ENCODE measurements at regions not wholly inside any gene's neighbourhood (a gene's known extent, or its start where the extent isn't known, plus 50 kb on each side); places are given as distances from the start of the nearest gene placed in this dataset.

DNA sequence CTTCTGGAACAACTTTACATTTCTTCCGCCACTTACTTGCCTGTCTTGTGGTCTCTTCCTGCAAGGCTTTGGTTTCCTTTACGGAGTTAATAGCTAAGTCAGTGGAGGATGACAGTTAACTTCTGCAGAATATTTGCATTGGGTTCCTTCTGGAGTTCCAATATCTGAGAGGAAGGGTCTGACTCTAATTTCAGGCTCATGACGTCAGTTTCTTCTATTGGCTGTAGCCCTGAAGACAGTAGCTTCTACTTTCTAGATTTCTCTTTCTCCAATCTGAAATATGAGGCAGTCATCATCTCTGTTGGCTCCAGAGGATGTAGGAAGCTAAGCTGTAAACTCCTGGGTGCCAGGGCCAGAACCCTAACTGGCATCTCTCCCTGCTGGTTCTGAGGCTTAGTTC lies 76.7 kb downstream of the FRMPD3 start:
- Histone ChIP-seq H3K27me3 (replicated peaks; ENCODE audit: control insufficient read depth, insufficient read depth, low read length, poor library complexity, severe bottlenecking) (no peaks in the 10 kb centered on the region), H3K27ac (ENCODE audit: insufficient read depth, low read length, poor library complexity, severe bottlenecking) (no peak overlapping the region), H3K36me3 (ENCODE audit: control insufficient read depth, insufficient read depth, low read length) (no peaks in the 10 kb centered on the region), H3K9me3 (ENCODE audit: control insufficient read depth, low read length) (no peaks in the 10 kb centered on the region), H3K4me1 (ENCODE audit: control insufficient read depth, insufficient read depth, low read length, poor library complexity, severe bottlenecking) (no peaks in the 10 kb centered on the region), H3K4me3 (ENCODE audit: insufficient read depth, low read depth, low read length, poor library complexity, severe bottlenecking) (no peak overlapping the region)
- DNase-seq = no peak

DNA sequence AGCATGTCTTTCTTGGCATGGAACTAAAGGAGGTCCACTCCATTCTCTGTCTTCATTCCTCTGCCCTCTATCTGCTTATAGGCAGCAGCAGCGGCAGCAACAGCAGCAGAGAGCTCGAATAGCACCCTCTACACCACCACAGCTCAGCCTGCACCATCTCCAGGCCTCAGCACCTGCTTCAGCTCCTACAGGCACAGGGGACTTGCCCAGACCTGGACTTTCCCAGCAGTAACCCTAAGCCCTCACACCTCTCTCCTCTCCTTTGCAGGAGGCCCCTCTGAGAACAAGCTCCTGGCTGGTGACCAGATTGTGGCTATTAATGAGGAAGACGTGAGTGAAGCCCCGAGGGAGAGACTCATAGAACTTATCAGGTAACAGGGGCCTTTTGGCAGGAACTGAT lies 80.7 kb downstream of the FRMPD3 start:
- Histone ChIP-seq H3K36me3 (ENCODE audit: control insufficient read depth, insufficient read depth, low read length) (no peaks in the 10 kb centered on the region), H3K27me3 (replicated peaks; ENCODE audit: control insufficient read depth, insufficient read depth, low read length, poor library complexity, severe bottlenecking) (no peaks in the 10 kb centered on the region), H3K9me3 (ENCODE audit: control insufficient read depth, low read length) (no peaks in the 10 kb centered on the region), H3K27ac (ENCODE audit: insufficient read depth, low read length, poor library complexity, severe bottlenecking) (no peak overlapping the region), H3K4me3 (ENCODE audit: insufficient read depth, low read depth, low read length, poor library complexity, severe bottlenecking) (no peak overlapping the region), H3K4me1 (ENCODE audit: control insufficient read depth, insufficient read depth, low read length, poor library complexity, severe bottlenecking) (no peaks in the 10 kb centered on the region)
- DNase-seq = no peak

DNA sequence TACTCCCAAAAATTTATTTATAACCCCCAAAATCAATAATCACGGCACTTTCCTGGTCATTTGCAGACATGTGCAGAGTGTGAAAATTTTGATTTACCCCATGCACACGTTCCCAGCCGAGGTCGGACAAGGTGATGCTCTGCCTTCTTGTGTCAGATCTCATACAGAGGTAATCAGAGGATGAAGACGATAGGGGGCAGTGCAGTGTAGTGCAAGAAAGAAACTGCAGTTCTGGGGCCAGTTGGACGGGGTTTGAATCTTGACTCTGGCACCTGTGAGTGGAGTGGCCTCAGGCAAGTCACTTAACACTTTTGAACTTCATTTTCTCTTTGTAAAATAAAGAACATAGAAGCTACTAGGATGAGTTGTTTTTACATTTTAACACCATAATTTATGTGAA lies 88.4 kb downstream of the FRMPD3 start:
- no peak overlapping the region for H3K4me3 ChIP-seq (ENCODE audit: insufficient read depth, low read depth, low read length, poor library complexity, severe bottlenecking)
- no peak overlapping the region for H3K27ac ChIP-seq (ENCODE audit: insufficient read depth, low read length, poor library complexity, severe bottlenecking)
- no peaks in the 10 kb centered on the region for H3K27me3 ChIP-seq (replicated peaks; ENCODE audit: control insufficient read depth, insufficient read depth, low read length, poor library complexity, severe bottlenecking)
- no peaks in the 10 kb centered on the region for H3K4me1 ChIP-seq (ENCODE audit: control insufficient read depth, insufficient read depth, low read length, poor library complexity, severe bottlenecking)
- peak in 1 of 3 donors; percentile 0 for DNase-seq
- no peaks in the 10 kb centered on the region for H3K9me3 ChIP-seq (ENCODE audit: control insufficient read depth, low read length)
- H3K36me3 ChIP-seq (ENCODE audit: control insufficient read depth, insufficient read depth, low read length) = no peaks in the 10 kb centered on the region

DNA sequence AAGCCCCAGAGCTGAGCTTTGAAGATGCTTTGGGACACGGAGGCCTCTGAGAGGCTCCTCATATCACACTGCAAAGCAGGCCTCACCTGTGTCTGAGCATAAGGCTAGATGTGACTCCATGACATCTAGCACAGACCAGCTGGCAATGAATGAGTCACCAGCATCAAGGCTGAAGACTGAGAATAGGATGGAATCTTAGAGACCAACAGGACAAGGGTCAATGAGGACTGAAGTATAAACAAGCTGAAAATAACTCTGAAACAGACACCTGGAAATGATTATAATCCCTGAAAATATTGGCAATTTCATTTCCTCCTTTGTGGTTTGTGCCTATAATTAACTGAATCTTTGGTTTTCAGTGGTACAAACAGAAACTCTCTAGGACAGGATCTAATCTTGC lies 87.1 kb upstream of the PRPS1 start:
- Histone ChIP-seq H3K4me3 (ENCODE audit: insufficient read depth, low read depth, low read length, poor library complexity, severe bottlenecking) (no peak overlapping the region), H3K27me3 (replicated peaks; ENCODE audit: control insufficient read depth, insufficient read depth, low read length, poor library complexity, severe bottlenecking) (no peaks in the 10 kb centered on the region), H3K4me1 (ENCODE audit: control insufficient read depth, insufficient read depth, low read length, poor library complexity, severe bottlenecking) (no peaks in the 10 kb centered on the region), H3K9me3 (ENCODE audit: control insufficient read depth, low read length) (no peaks in the 10 kb centered on the region), H3K36me3 (ENCODE audit: control insufficient read depth, insufficient read depth, low read length) (no peaks in the 10 kb centered on the region), H3K27ac (ENCODE audit: insufficient read depth, low read length, poor library complexity, severe bottlenecking) (no peak overlapping the region)
- DNase-seq = no peak

DNA sequence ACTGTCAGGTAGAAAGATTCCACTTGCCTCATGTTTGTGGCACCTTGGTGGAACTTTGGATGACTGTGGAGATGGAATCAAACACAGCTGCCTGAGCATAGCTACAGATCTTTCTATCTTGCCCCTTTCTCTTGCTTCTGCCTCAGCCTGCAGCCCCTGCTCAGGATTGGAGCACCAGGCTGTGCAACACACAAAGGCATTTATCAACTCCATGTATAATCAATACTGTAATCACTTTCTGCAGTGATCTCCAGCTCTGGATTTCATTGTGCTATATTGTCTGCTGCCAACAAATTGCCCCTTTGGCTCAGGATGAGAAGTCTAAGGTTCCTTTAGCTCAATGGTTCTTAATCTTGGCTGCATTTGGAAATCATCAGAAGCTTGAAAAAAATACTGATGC lies 86.3 kb upstream of the PRPS1 start:
- H3K36me3 ChIP-seq (ENCODE audit: control insufficient read depth, insufficient read depth, low read length) = no peaks in the 10 kb centered on the region
- H3K27ac ChIP-seq (ENCODE audit: insufficient read depth, low read length, poor library complexity, severe bottlenecking) = no peak overlapping the region
- H3K4me1 ChIP-seq (ENCODE audit: control insufficient read depth, insufficient read depth, low read length, poor library complexity, severe bottlenecking) = no peaks in the 10 kb centered on the region
- no peak for DNase-seq
- no peaks in the 10 kb centered on the region for H3K27me3 ChIP-seq (replicated peaks; ENCODE audit: control insufficient read depth, insufficient read depth, low read length, poor library complexity, severe bottlenecking)
- H3K9me3 ChIP-seq (ENCODE audit: control insufficient read depth, low read length) = no peaks in the 10 kb centered on the region
- H3K4me3 ChIP-seq (ENCODE audit: insufficient read depth, low read depth, low read length, poor library complexity, severe bottlenecking) = no peak overlapping the region

DNA sequence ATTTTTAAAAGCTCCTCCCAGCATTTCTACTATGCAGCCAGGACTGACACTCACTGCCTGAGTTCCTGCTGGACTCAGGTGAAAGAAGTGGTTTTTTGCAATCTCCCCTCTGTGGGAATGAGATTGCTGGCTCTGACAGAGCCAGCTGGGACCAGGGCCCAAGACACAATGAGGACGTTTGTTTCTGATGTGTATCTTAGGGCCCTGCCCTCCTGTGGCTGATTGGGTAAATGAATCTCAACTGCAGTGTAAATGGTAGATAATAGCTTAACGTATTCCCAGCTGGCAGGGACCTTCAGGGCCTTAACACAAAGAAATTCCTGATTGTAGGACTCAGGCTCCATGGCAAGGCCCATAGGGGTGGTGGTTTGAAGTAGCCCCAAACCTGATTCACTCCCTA lies 85.8 kb upstream of the PRPS1 start:
- no peak for DNase-seq
- Histone ChIP-seq H3K9me3 (ENCODE audit: control insufficient read depth, low read length) (no peaks in the 10 kb centered on the region), H3K4me3 (ENCODE audit: insufficient read depth, low read depth, low read length, poor library complexity, severe bottlenecking) (no peak overlapping the region), H3K27ac (ENCODE audit: insufficient read depth, low read length, poor library complexity, severe bottlenecking) (no peak overlapping the region), H3K4me1 (ENCODE audit: control insufficient read depth, insufficient read depth, low read length, poor library complexity, severe bottlenecking) (no peaks in the 10 kb centered on the region), H3K36me3 (ENCODE audit: control insufficient read depth, insufficient read depth, low read length) (no peaks in the 10 kb centered on the region), H3K27me3 (replicated peaks; ENCODE audit: control insufficient read depth, insufficient read depth, low read length, poor library complexity, severe bottlenecking) (no peaks in the 10 kb centered on the region)

DNA sequence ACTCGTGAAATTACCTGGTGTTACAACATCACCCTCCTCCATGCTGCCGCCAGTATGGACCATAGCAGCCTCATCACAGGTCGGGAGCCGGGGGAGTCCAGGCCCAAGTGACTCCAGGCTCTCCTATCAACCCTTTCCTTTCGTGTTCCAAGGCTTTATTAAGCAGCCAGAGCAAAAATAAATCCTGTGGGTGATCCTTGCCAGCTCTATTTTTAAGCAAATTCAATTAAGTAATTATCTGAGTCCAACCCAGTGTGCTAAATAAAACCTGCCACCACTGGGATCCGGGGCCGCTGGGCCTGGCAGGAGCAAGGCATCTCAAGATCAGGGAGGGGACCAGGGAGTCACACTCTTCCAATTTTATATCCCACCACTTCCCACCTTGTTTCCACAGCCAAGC lies 80.7 kb upstream of the PRPS1 start:
- Histone ChIP-seq H3K36me3 (ENCODE audit: control insufficient read depth, insufficient read depth, low read length) (no peaks in the 10 kb centered on the region), H3K27me3 (replicated peaks; ENCODE audit: control insufficient read depth, insufficient read depth, low read length, poor library complexity, severe bottlenecking) (no peaks in the 10 kb centered on the region), H3K9me3 (ENCODE audit: control insufficient read depth, low read length) (no peaks in the 10 kb centered on the region), H3K4me3 (ENCODE audit: insufficient read depth, low read depth, low read length, poor library complexity, severe bottlenecking) (no peak overlapping the region), H3K4me1 (ENCODE audit: control insufficient read depth, insufficient read depth, low read length, poor library complexity, severe bottlenecking) (peaks cover 3% of the 10 kb centered on the region), H3K27ac (ENCODE audit: insufficient read depth, low read length, poor library complexity, severe bottlenecking) (no peak overlapping the region)
- DNase-seq = no peak

DNA sequence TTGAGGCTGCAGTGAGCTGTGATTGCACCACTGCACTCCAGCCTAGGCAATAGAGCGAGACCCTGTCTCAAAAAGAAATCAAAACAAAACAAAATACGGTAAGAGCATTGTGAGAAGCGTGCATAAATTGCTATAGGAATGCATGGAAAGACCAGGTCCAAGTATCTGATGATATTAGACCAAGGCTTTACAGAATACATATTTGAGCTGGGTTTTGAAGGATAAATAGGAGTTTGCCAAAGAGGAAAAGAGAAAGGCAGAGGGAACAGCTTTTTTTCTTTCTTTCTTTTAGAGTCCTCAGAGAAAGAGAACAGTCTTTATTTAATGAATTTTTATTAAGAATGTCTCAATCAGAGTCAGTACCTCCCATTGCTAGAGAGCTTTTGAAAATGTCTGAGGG lies 79.5 kb upstream of the PRPS1 start:
- Histone ChIP-seq H3K4me1 (ENCODE audit: control insufficient read depth, insufficient read depth, low read length, poor library complexity, severe bottlenecking) (peaks cover 3% of the 10 kb centered on the region), H3K36me3 (ENCODE audit: control insufficient read depth, insufficient read depth, low read length) (no peaks in the 10 kb centered on the region), H3K27ac (ENCODE audit: insufficient read depth, low read length, poor library complexity, severe bottlenecking) (no peak overlapping the region), H3K9me3 (ENCODE audit: control insufficient read depth, low read length) (no peaks in the 10 kb centered on the region), H3K27me3 (replicated peaks; ENCODE audit: control insufficient read depth, insufficient read depth, low read length, poor library complexity, severe bottlenecking) (no peaks in the 10 kb centered on the region), H3K4me3 (ENCODE audit: insufficient read depth, low read depth, low read length, poor library complexity, severe bottlenecking) (no peak overlapping the region)
- DNase-seq = no peak

DNA sequence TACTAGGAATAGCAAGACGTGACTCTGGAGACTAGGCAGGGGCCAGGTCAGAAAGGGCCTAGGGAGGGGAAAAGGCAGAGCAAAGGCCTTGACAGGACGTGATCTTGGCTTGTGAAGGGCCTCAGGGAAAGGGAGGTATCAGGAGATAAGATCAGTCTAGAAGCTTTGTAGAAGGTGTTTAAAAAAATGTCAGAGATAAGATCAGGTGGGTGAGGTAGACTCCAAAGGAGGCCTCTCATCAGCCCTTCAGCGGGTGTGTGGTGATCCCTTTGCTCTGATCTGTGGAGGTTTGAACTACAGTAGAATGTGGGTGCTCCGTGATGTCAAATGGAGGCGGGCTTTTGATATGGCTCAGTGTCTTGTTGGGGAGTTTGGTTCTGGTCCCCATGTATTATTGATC lies 78.8 kb upstream of the PRPS1 start:
- no peak overlapping the region for H3K27ac ChIP-seq (ENCODE audit: insufficient read depth, low read length, poor library complexity, severe bottlenecking)

DNA sequence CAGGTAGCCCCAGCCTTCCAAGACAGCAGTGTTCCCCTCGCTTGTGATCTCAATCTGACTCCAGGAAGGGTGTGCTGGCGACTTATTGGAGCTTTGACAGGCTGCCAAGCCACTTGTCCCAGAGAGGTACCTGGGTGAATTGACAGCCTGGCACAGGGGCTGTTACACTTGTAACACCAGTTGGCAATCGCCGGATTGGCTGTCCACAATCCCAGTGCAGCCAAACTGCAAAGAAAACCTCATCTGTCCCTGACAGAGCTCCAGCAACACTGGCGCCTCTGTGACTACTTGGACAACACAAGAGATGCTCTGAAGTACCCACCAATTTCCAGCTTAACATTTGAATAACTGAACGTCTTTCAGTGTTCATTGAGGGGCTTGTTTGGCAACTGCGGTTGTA lies 76.8 kb upstream of the PRPS1 start:
- Histone ChIP-seq H3K27me3 (replicated peaks; ENCODE audit: control insufficient read depth, insufficient read depth, low read length, poor library complexity, severe bottlenecking) (no peaks in the 10 kb centered on the region), H3K4me3 (ENCODE audit: insufficient read depth, low read depth, low read length, poor library complexity, severe bottlenecking) (no peak overlapping the region), H3K27ac (ENCODE audit: insufficient read depth, low read length, poor library complexity, severe bottlenecking) (no peak overlapping the region), H3K9me3 (ENCODE audit: control insufficient read depth, low read length) (no peaks in the 10 kb centered on the region), H3K36me3 (ENCODE audit: control insufficient read depth, insufficient read depth, low read length) (no peaks in the 10 kb centered on the region), H3K4me1 (ENCODE audit: control insufficient read depth, insufficient read depth, low read length, poor library complexity, severe bottlenecking) (peaks cover 3% of the 10 kb centered on the region)
- no peak for DNase-seq

More for the DNA sequence above, 78.8 kb upstream of the PRPS1 start:
- Histone ChIP-seq H3K36me3 (ENCODE audit: control insufficient read depth, insufficient read depth, low read length) (no peaks in the 10 kb centered on the region), H3K4me3 (ENCODE audit: insufficient read depth, low read depth, low read length, poor library complexity, severe bottlenecking) (no peak overlapping the region), H3K27me3 (replicated peaks; ENCODE audit: control insufficient read depth, insufficient read depth, low read length, poor library complexity, severe bottlenecking) (no peaks in the 10 kb centered on the region), H3K9me3 (ENCODE audit: control insufficient read depth, low read length) (no peaks in the 10 kb centered on the region), H3K4me1 (ENCODE audit: control insufficient read depth, insufficient read depth, low read length, poor library complexity, severe bottlenecking) (peaks cover 3% of the 10 kb centered on the region)
- peak in 2 of 3 donors; percentile 2 to 3 for DNase-seq

DNA sequence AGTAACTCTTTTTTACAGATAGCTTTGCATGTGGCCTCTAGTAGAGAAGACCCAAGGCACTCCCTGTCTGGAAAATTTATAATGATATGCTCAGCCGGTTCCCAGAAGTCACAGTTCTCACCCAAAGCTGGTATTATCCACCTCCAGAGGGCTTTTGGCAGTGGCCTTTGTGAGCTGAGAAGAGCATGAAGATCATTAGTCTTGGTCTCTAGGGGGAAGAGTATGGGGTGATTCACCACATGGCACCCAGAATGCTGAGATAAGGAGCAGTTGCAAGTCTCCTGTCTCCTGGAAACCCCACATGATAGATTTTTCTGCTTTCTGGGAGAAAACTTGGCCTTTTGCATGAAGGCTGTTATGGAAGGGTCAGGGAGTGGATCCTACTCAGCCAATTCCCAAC lies 75.4 kb upstream of the PRPS1 start:
- no peaks in the 10 kb centered on the region for H3K27me3 ChIP-seq (replicated peaks; ENCODE audit: control insufficient read depth, insufficient read depth, low read length, poor library complexity, severe bottlenecking)
- H3K4me1 ChIP-seq (ENCODE audit: control insufficient read depth, insufficient read depth, low read length, poor library complexity, severe bottlenecking) = peaks cover 3% of the 10 kb centered on the region
- no peak overlapping the region for H3K4me3 ChIP-seq (ENCODE audit: insufficient read depth, low read depth, low read length, poor library complexity, severe bottlenecking)
- no peaks in the 10 kb centered on the region for H3K9me3 ChIP-seq (ENCODE audit: control insufficient read depth, low read length)
- no peaks in the 10 kb centered on the region for H3K36me3 ChIP-seq (ENCODE audit: control insufficient read depth, insufficient read depth, low read length)
- DNase-seq = no peak
- no peak overlapping the region for H3K27ac ChIP-seq (ENCODE audit: insufficient read depth, low read length, poor library complexity, severe bottlenecking)
